Vagina (tissue), 2 donors: ENCODE measurements at regions not wholly inside any gene's neighbourhood (a gene's known extent, or its start where the extent isn't known, plus 50 kb on each side); places are given as distances from the start of the nearest gene placed in this dataset.

ENCODE experiments used
- DNase-seq, 2 donors: peaks; one replicate each; pipeline ENCODE4 v3.0.0-alpha.2; 2017; ENCODE audit errors: extremely low spot score in 2 of 2
- H3K27ac ChIP-seq: fragments of 200-600 bp; sonication (generic); one replicate; pipeline ENCODE4 v1.5.1; 2019
- H3K27me3 ChIP-seq: fragments of 200-600 bp; sonication (generic); one replicate; pipeline ENCODE4 v1.5.1; 2019
- H3K36me3 ChIP-seq, 2 donors: fragments of 200-600 bp; sonication (generic); one replicate each; pipeline ENCODE4 v1.5.1; 2017 to 2019
- H3K4me1 ChIP-seq: fragments of 200-600 bp; sonication (generic); one replicate; pipeline ENCODE4 v1.5.1; 2019
- H3K4me3 ChIP-seq, 2 donors: fragments of 200-600 bp; sonication (generic); 1 replicate in 1 of 2; 2 replicates in 1 of 2; pipeline ENCODE4 v1.5.1; 2016 to 2019
- H3K9me3 ChIP-seq: fragments of 200-600 bp; sonication (generic); one replicate; pipeline ENCODE4 v1.5.1; 2019
- CTCF ChIP-seq, 3 experiments: fragments of 450-650 bp in 2 of 3; fragments of 200-600 bp in 1 of 3; sonication (generic) in 1 of 3; IDR thresholded peaks; one replicate each; pipeline ENCODE4 v1.5.1; 2017 to 2019; ENCODE audit warnings: antibody characterized with exemption in 3 of 3, mild to moderate bottlenecking in 2 of 3, moderate library complexity in 2 of 3
- POLR2A ChIP-seq, 2 donors: fragments of 450-650 bp; IDR thresholded peaks; one replicate each; pipeline ENCODE4 v1.6.1; 2017; ENCODE audit warnings: antibody characterized with exemption in 2 of 2, mild to moderate bottlenecking in 2 of 2, moderate library complexity in 2 of 2
- POLR2AphosphoS5 ChIP-seq, 2 donors: sonication (generic); formaldehyde crosslinking; IDR thresholded peaks; one replicate each; pipeline ENCODE4 v1.9.0; 2017; ENCODE audit warnings: antibody characterized with exemption in 2 of 2, mild to moderate bottlenecking in 2 of 2, low read depth in 1 of 2; ENCODE audit not compliant: insufficient read depth in 1 of 2
- intact Hi-C: fragments of 100-400 bp; cut with DNase I; formaldehyde crosslinking; loops from one replicate; pipeline ENCODE4 v1.15.1; 2023

DNA sequence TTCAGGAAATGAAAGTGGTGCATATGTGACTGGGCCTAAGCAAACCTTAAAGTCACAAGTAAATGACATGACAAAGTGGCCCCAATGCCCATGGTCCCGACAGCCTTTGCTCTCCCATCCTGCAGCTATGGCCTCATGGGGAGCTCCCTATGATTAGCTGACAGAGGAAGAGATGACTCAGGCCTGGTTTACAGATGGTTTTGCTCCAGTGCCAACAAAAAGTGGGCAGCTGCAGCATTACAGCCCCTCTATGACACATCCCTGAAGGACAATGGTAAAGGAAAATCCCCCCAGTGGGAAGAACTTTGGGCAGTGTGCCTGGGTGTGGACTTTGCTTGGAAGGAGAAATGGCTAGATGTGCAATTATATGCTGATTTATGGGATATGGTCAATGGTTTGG, 105.1 kb upstream of the ADCY1 start:
- no peak for TF ChIP-seq CTCF (IDR thresholded peaks at IDR 0.05)
- no peak for TF ChIP-seq POLR2A (IDR thresholded peaks at IDR 0.05)
- no peak for TF ChIP-seq POLR2AphosphoS5 (IDR thresholded peaks at IDR 0.05; ENCODE audit: insufficient read depth in 1 of 2, low read depth in 1 of 2)
- H3K4me1 ChIP-seq, result no peaks in the 10 kb centered on the region
- DNase-seq, result no peak
- H3K27me3 ChIP-seq, result no peaks in the 10 kb centered on the region
- no peaks in the 10 kb centered on the region for H3K36me3 ChIP-seq
- intact Hi-C loops, result no loop called here
- no peaks in the 10 kb centered on the region for H3K9me3 ChIP-seq
- H3K4me3 ChIP-seq, result no peak overlapping the region
- no peak overlapping the region for H3K27ac ChIP-seq

DNA sequence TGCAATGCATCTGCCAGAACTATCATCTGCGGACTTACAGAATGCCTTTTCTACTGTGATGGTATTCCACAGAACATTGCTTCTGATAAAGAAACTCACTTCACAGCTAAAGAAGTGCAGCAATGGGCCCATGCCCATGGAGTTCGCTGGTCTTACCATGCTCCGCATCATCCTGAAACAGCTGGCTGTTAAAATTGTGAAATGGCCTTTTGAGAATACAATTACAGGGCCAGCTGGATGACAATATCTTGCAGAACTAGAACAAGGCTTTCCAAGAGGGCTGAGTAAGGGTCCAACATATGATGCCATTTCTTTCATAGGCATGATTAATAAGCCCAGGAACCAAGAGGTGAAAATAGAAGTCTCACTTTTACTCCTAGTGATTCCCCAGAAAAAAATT, 104.1 kb upstream of the ADCY1 start:
- TF ChIP-seq POLR2A (IDR thresholded peaks at IDR 0.05) (no peak), POLR2AphosphoS5 (IDR thresholded peaks at IDR 0.05; ENCODE audit: insufficient read depth in 1 of 2, low read depth in 1 of 2) (no peak), CTCF (IDR thresholded peaks at IDR 0.05) (no peak)
- no peak overlapping the region for H3K27ac ChIP-seq
- DNase-seq, result no peak
- no peaks in the 10 kb centered on the region for H3K4me1 ChIP-seq
- H3K9me3 ChIP-seq, result no peaks in the 10 kb centered on the region
- H3K36me3 ChIP-seq, result no peaks in the 10 kb centered on the region
- intact Hi-C loops, result no loop called here
- no peaks in the 10 kb centered on the region for H3K27me3 ChIP-seq
- no peak overlapping the region for H3K4me3 ChIP-seq

DNA sequence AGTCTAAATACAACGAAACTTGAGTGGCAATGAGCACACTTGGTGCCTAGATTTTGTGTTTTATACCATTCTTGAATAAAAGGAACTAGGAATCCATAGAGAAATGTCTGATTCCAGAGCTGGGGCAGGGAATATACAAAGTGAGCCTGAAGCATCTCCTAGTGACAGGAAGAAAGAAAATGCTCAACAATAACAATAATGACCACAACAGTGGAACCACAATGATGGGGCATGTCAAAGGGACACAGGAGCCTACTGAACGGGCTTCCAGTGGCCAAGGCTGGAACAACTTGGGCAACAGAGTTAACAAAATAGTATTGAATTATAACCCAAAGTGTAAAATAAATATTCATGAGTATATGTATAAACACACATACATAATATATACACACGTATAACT, 94.4 kb upstream of the ADCY1 start:
- intact Hi-C loops, result no loop called here
- H3K9me3 ChIP-seq, result no peaks in the 10 kb centered on the region
- no peak overlapping the region for H3K4me3 ChIP-seq
- no peak overlapping the region for H3K27ac ChIP-seq
- TF ChIP-seq POLR2A (IDR thresholded peaks at IDR 0.05) (no peak), CTCF (IDR thresholded peaks at IDR 0.05) (no peak), POLR2AphosphoS5 (IDR thresholded peaks at IDR 0.05; ENCODE audit: insufficient read depth in 1 of 2, low read depth in 1 of 2) (no peak)
- no peaks in the 10 kb centered on the region for H3K27me3 ChIP-seq
- no peaks in the 10 kb centered on the region for H3K36me3 ChIP-seq
- DNase-seq, result no peak
- H3K4me1 ChIP-seq, result no peaks in the 10 kb centered on the region

- Histone ChIP-seq H3K4me1 (no peaks in the 10 kb centered on the region), H3K27me3 (no peaks in the 10 kb centered on the region), H3K36me3 (no peaks in the 10 kb centered on the region), H3K4me3 (no peak overlapping the region), H3K9me3 (no peaks in the 10 kb centered on the region), H3K27ac (no peak overlapping the region)
- TF ChIP-seq CTCF (IDR thresholded peaks at IDR 0.05) (no peak), POLR2AphosphoS5 (IDR thresholded peaks at IDR 0.05; ENCODE audit: insufficient read depth in 1 of 2, low read depth in 1 of 2) (no peak), POLR2A (IDR thresholded peaks at IDR 0.05) (no peak)
- DNase-seq, result no peak
- intact Hi-C loops, result no loop called here
Measured at GRCh38 chr7:45482451-45482850, 91.7 kb upstream of the ADCY1 start.

- intact Hi-C loops, result no loop called here
- no peak overlapping the region for H3K4me3 ChIP-seq
- no peaks in the 10 kb centered on the region for H3K27me3 ChIP-seq
- no peak for TF ChIP-seq CTCF (IDR thresholded peaks at IDR 0.05)
- H3K9me3 ChIP-seq, result no peaks in the 10 kb centered on the region
- no peak overlapping the region for H3K27ac ChIP-seq
- no peaks in the 10 kb centered on the region for H3K4me1 ChIP-seq
- no peak for DNase-seq
- no peaks in the 10 kb centered on the region for H3K36me3 ChIP-seq
Measured at GRCh38 chr7:45484094-45484493, 90.1 kb upstream of the ADCY1 start.
